ENCODE measurements at regions not wholly inside any gene's neighbourhood (a gene's known extent, or its start where the extent isn't known, plus 50 kb on each side); places are given as distances from the start of the nearest gene placed in this dataset.

DNA sequence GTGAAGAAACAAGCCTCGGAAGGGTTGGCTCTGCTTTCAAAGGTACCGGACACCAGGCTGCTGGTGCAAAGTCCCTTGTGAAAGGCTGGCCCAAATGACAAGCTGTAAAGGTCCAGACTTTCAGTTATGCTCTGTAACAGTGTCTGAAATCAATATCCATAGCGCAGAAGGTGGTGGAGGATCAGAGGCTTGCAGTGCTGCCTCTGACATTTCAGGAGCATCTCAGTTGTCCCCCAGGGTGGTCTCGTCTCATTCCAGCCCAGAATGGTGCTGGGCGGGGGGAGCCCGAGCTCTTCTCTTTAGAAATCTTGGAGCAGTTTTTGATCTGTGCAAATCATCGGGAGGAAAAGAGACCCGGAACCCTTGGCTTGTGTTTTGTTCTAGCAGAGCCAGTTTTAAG lies 402.3 kb upstream of the RGMA start:
- TF ChIP-seq POLR2AphosphoS5 (IDR thresholded peaks at IDR 0.05; ENCODE audit: borderline replicate concordance, low read depth, low read length), result no peak
- no peak for TF ChIP-seq EZH2 (IDR thresholded peaks at IDR 0.05)

Data from SK-N-MC (cell line).